ENCODE measurements at regions not wholly inside any gene's neighbourhood (a gene's known extent, or its start where the extent isn't known, plus 50 kb on each side); places are given as distances from the start of the nearest gene placed in this dataset.

- TF ChIP-seq CTCF (IDR thresholded peaks at IDR 0.05; ENCODE audit: poor library complexity) (no peak), EZH2 (IDR thresholded peaks at IDR 0.05; ENCODE audit: borderline replicate concordance) (no peak), EZH2phosphoT487 (IDR thresholded peaks at IDR 0.05; ENCODE audit: low read depth, severe bottlenecking, unreplicated experiment) (no peak)
Measured at GRCh38 chr13:78520425-78520824, 82.9 kb downstream of the POU4F1 start.

Measured in hepatocyte (in vitro differentiated cells).